Dermis microvascular lymphatic vessel endothelial cell (primary cell): ENCODE measurements at regions not wholly inside any gene's neighbourhood (a gene's known extent, or its start where the extent isn't known, plus 50 kb on each side); places are given as distances from the start of the nearest gene placed in this dataset.
"Not testable (repeated sequence)": the region's sequence is repeated elsewhere in the genome, so short reads cannot be mapped to it uniquely, and the experiment has no call there.

Experiments
- DNase-seq, 2 donors: peaks; one replicate each; pipeline versions ENCODE4 v3.0.0 to v3.0.0-alpha.2; 2010; ENCODE audit warnings: low read depth in 2 of 2

GRCh38 chr1:111063595-111063994 lies 76.3 kb downstream of the DRAM2 start:
- no peak for DNase-seq

- no peak for DNase-seq
Measured at GRCh38 chr1:111062624-111063023, 77.3 kb downstream of the DRAM2 start.

GRCh38 chr1:111062081-111062480 lies 77.8 kb downstream of the DRAM2 start:
- DNase-seq, result no peak

GRCh38 chr1:111054656-111055055 lies 85.2 kb downstream of the DRAM2 start:
- no peak for DNase-seq

- no peak for DNase-seq
Measured at GRCh38 chr1:111052246-111052645, 87.6 kb downstream of the DRAM2 start.

- not testable (repeated sequence) for DNase-seq
Measured at GRCh38 chr1:111048253-111048652, 84.5 kb upstream of the LRIF1 start.

- DNase-seq, result no peak
Measured at GRCh38 chr1:111045033-111045722, 81.5 kb upstream of the LRIF1 start.

- DNase-seq, result peak; percentile 18 to 44
Measured at GRCh38 chr1:111032295-111032897, 68.7 kb upstream of the LRIF1 start.

- DNase-seq, result peak; percentile 16 to 63
Measured at GRCh38 chr1:111030590-111030989, 66.9 kb upstream of the LRIF1 start.

GRCh38 chr1:111025109-111025508 lies 61.4 kb upstream of the LRIF1 start:
- no peak for DNase-seq

- DNase-seq, result no peak
Measured at GRCh38 chr1:111015222-111015621, 51.5 kb upstream of the LRIF1 start.
